GM21723 (cell line): ENCODE measurements at regions not wholly inside any gene's neighbourhood (a gene's known extent, or its start where the extent isn't known, plus 50 kb on each side); places are given as distances from the start of the nearest gene placed in this dataset.

Source experiments
- ATAC-seq: cut with Tn5 transposase; IDR thresholded peaks from one replicate; pipeline ENCODE4 v1.9.1; 2021; ENCODE audit warnings: mild to moderate bottlenecking, moderate library complexity; ENCODE audit not compliant: unreplicated experiment

GRCh38 chr18:60965856-60966255 lies 367.4 kb upstream of the CDH20 start:
- ATAC-seq, result no peak

GRCh38 chr18:60966876-60967275 lies 366.4 kb upstream of the CDH20 start:
- ATAC-seq, result no peak

- no peak for ATAC-seq
Measured at GRCh38 chr18:60975420-60975819, 357.8 kb upstream of the CDH20 start.

GRCh38 chr18:60976976-60977375 lies 356.3 kb upstream of the CDH20 start:
- no peak for ATAC-seq

- no peak for ATAC-seq
Measured at GRCh38 chr18:60978338-60978737, 354.9 kb upstream of the CDH20 start.

- ATAC-seq, result no peak
Measured at GRCh38 chr18:60980422-60981005, 352.7 kb upstream of the CDH20 start.

GRCh38 chr18:60981682-60982328 lies 351.4 kb upstream of the CDH20 start:
- ATAC-seq, result no peak

- ATAC-seq, result no peak
Measured at GRCh38 chr18:60982329-60982695, 350.9 kb upstream of the CDH20 start.

GRCh38 chr18:60982928-60983327 lies 350.3 kb upstream of the CDH20 start:
- no peak for ATAC-seq

GRCh38 chr18:60984510-60984909 lies 348.7 kb upstream of the CDH20 start:
- no peak for ATAC-seq

GRCh38 chr18:60987963-60988362 lies 345.3 kb upstream of the CDH20 start:
- ATAC-seq, result no peak

- ATAC-seq, result no peak
Measured at GRCh38 chr18:60996326-60996725, 336.9 kb upstream of the CDH20 start.

GRCh38 chr18:60996822-60997221 lies 336.4 kb upstream of the CDH20 start:
- ATAC-seq, result no peak

GRCh38 chr18:61001138-61001537 lies 332.1 kb upstream of the CDH20 start:
- ATAC-seq, result no peak

GRCh38 chr18:61006687-61007224 lies 326.5 kb upstream of the CDH20 start:
- ATAC-seq, result no peak

- no peak for ATAC-seq
Measured at GRCh38 chr18:61019338-61020301, 313.6 kb upstream of the CDH20 start.

- ATAC-seq, result no peak
Measured at GRCh38 chr18:61025596-61025995, 307.6 kb upstream of the CDH20 start.

GRCh38 chr18:61031626-61032025 lies 301.6 kb upstream of the CDH20 start:
- ATAC-seq, result no peak

- no peak for ATAC-seq
Measured at GRCh38 chr18:61034580-61034979, 298.6 kb upstream of the CDH20 start.

- ATAC-seq, result no peak
Measured at GRCh38 chr18:61039251-61039650, 294.0 kb upstream of the CDH20 start.

GRCh38 chr18:61047794-61048193 lies 285.4 kb upstream of the CDH20 start:
- ATAC-seq, result no peak

- ATAC-seq, result no peak
Measured at GRCh38 chr18:61057443-61057842, 275.8 kb upstream of the CDH20 start.
